Spleen (tissue), 7 donors: ENCODE measurements at regions not wholly inside any gene's neighbourhood (a gene's known extent, or its start where the extent isn't known, plus 50 kb on each side); places are given as distances from the start of the nearest gene placed in this dataset.

Experiments
- CTCF ChIP-seq, 11 experiments: fragments of 200-600 bp in 7 of 11; fragments of 450-650 bp in 4 of 11; sonication (generic) in 4 of 11; IDR thresholded peaks in 8 of 11; conservative IDR thresholded peaks in 3 of 11; 1 replicate in 7 of 11; 2 replicates in 4 of 11; pipeline versions ENCODE4 v1.4.0 to v1.8.0; 2016 to 2021; ENCODE audit warnings: antibody characterized with exemption in 11 of 11, inconsistent platforms in 4 of 11, mild to moderate bottlenecking in 1 of 11
- POLR2A ChIP-seq, 3 donors: fragments of 450-650 bp; IDR thresholded peaks; one replicate each; pipeline ENCODE4 v1.5.1; 2017; ENCODE audit warnings: antibody characterized with exemption in 3 of 3, mild to moderate bottlenecking in 1 of 3
- POLR2AphosphoS5 ChIP-seq, 3 donors: sonication (generic); formaldehyde crosslinking; IDR thresholded peaks; one replicate each; pipeline ENCODE4 v1.5.1; 2017; ENCODE audit warnings: antibody characterized with exemption in 3 of 3
- donor health status: DM: no; HTN: no; CAD: no; lungs with moderate emphysema.
- donor health status: DM: no; HTN: no; CAD: no.
- donor health status: DM: no; HTN: no; CAD: no.

- TF ChIP-seq CTCF (IDR thresholded peaks at IDR 0.05 in 8 of 11, conservative IDR thresholded peaks at IDR 0.05 in 3 of 11) (no peak), POLR2AphosphoS5 (IDR thresholded peaks at IDR 0.05) (no peak), POLR2A (IDR thresholded peaks at IDR 0.05) (no peak)
These were observed 243.2 kb upstream of the RGMB start for GRCh38 chr5:98530224-98530623.
